Keratinocyte (primary cell): ENCODE measurements at regions not wholly inside any gene's neighbourhood (a gene's known extent, or its start where the extent isn't known, plus 50 kb on each side); places are given as distances from the start of the nearest gene placed in this dataset.

Experiments used
- DNase-seq: peaks from one replicate; pipeline ENCODE4 v3.0.0-alpha.2; 2011; ENCODE audit warnings: low read depth, missing footprints, low spot score
- FAIRE-seq: peaks from 2 replicates; lab custom pipeline; 2011; peaks lifted over from hg19 to GRCh38; lab: Jason Lieb, UNC
- H2AFZ ChIP-seq: 2 replicates; pipeline ENCODE4 v1.6.0; 2012; ENCODE audit warnings: low read length, control low read depth, inconsistent platforms; ENCODE audit not compliant: control insufficient read depth
- H3K27ac ChIP-seq: 2 replicates; pipeline ENCODE4 v1.5.1; 2011; ENCODE audit warnings: low read length; ENCODE audit not compliant: control insufficient read depth, insufficient read depth
- H3K27me3 ChIP-seq: 3 replicates; pipeline ENCODE4 v1.6.0; 2011; ENCODE audit warnings: low read length; ENCODE audit not compliant: control insufficient read depth, insufficient read depth; ENCODE audit errors: extremely low read depth
- H3K36me3 ChIP-seq, 2 experiments: 2 replicates in 1 of 2; 3 replicates in 1 of 2; pipeline ENCODE4 v1.5.1; 2011; ENCODE audit warnings: low read length in 2 of 2, mild to moderate bottlenecking in 1 of 2; ENCODE audit not compliant: control insufficient read depth in 2 of 2, insufficient read depth in 2 of 2; ENCODE audit errors: extremely low read depth in 1 of 2
- H3K4me1 ChIP-seq: 3 replicates; pipeline ENCODE4 v1.5.1; 2011; ENCODE audit warnings: low read length; ENCODE audit not compliant: control insufficient read depth, insufficient read depth; ENCODE audit errors: extremely low read depth
- H3K4me2 ChIP-seq: 3 replicates; pipeline ENCODE4 v1.6.0; 2011; ENCODE audit warnings: low read depth, low read length; ENCODE audit not compliant: control insufficient read depth, insufficient read depth; ENCODE audit errors: extremely low read depth
- H3K4me3 ChIP-seq, 3 experiments: fragments of 200-600 bp in 1 of 3; sonication (generic) in 1 of 3; 2 replicates in 2 of 3; 3 replicates in 1 of 3; pipeline ENCODE4 v1.5.1; 2011 to 2016; ENCODE audit warnings: low read length in 3 of 3, mild to moderate bottlenecking in 3 of 3, control low read depth in 2 of 3, inconsistent platforms in 1 of 3, low read depth in 1 of 3, mixed read lengths in 1 of 3, mixed run types in 1 of 3, moderate library complexity in 1 of 3; ENCODE audit not compliant: control insufficient read depth in 2 of 3, insufficient read depth in 2 of 3; ENCODE audit errors: extremely low read depth in 1 of 3
- H3K79me2 ChIP-seq: 2 replicates; pipeline ENCODE4 v1.6.0; 2012; ENCODE audit warnings: low read length; ENCODE audit not compliant: control insufficient read depth, insufficient read depth
- H3K9ac ChIP-seq: 3 replicates; pipeline ENCODE4 v1.6.0; 2011; ENCODE audit warnings: low read length; ENCODE audit not compliant: control insufficient read depth, insufficient read depth; ENCODE audit errors: extremely low read depth
- H3K9me1 ChIP-seq: 3 replicates; pipeline ENCODE4 v1.6.0; 2011; ENCODE audit warnings: low read length; ENCODE audit not compliant: control insufficient read depth, insufficient read depth; ENCODE audit errors: extremely low read depth
- H3K9me3 ChIP-seq: 2 replicates; pipeline ENCODE4 v1.5.1; 2012; ENCODE audit warnings: low read depth, low read length; ENCODE audit not compliant: control insufficient read depth
- H4K20me1 ChIP-seq: 3 replicates; pipeline ENCODE4 v1.6.0; 2011; ENCODE audit warnings: low read length; ENCODE audit not compliant: control insufficient read depth, insufficient read depth; ENCODE audit errors: extremely low read depth
- CTCF ChIP-seq, 3 experiments: IDR thresholded peaks in 1 of 3; conservative IDR thresholded peaks in 1 of 3; optimal IDR thresholded peaks in 1 of 3; 2 replicates in 2 of 3; 3 replicates in 1 of 3; pipeline versions ENCODE3 to v1.5.1; 2011; ENCODE audit warnings: low read length in 3 of 3, mild to moderate bottlenecking in 3 of 3, moderate library complexity in 2 of 3, control low read depth in 1 of 3, inconsistent platforms in 1 of 3; ENCODE audit not compliant: insufficient read depth in 2 of 3; ENCODE audit errors: extremely low read depth in 1 of 3
- EZH2 ChIP-seq: IDR thresholded peaks from one replicate; pipeline ENCODE4 v1.6.1; 2012; ENCODE audit warnings: inconsistent platforms, mild to moderate bottlenecking, low read length, moderate library complexity
- dilution Hi-C: fragments of 300-500 bp; cut with MboI; formaldehyde crosslinking; loops from one replicate; pipeline ENCODE4 v1.7.0; 2020; ENCODE audit warnings: low sequenced_read_pairs; ENCODE audit not compliant: extremely low pct_ligation_motif_present

DNA sequence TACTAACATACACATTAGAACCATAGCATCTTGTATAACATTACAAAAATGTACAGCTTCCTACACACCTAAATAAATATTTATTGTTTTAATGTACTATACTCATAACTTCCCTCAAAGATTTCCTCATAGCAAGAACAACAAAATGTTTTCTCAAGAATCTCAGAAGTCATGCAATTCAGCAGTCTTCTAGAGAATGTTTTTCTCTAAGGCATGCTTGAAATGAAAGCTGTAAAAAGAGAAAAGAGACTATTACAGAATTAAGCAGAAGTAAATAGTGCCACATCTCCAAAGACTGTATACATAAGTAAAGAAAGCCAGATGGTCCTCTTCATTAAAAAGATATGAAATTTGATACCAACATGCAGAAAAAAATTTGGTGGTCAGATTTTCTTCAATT, 672.2 kb downstream of the EPM2A start:
- no peaks in the 10 kb centered on the region for H3K4me1 ChIP-seq
- no peaks in the 10 kb centered on the region for H3K9me1 ChIP-seq
- H3K27ac ChIP-seq = no peak overlapping the region
- H3K36me3 ChIP-seq = no peaks in the 10 kb centered on the region
- no peak overlapping the region for H3K9ac ChIP-seq
- H4K20me1 ChIP-seq = no peaks in the 10 kb centered on the region
- H2AFZ ChIP-seq = no peak overlapping the region
- H3K9me3 ChIP-seq = no peaks in the 10 kb centered on the region
- no peak overlapping the region for H3K4me2 ChIP-seq
- TF ChIP-seq CTCF (optimal IDR thresholded peaks at IDR 0.05 in 1 of 3, IDR thresholded peaks at IDR 0.05 in 1 of 3, conservative IDR thresholded peaks at IDR 0.05 in 1 of 3; ENCODE audit: extremely low read depth in 1 of 3, insufficient read depth in 2 of 3, low read length in 3 of 3) (no peak), EZH2 (no peak)
- no peaks in the 10 kb centered on the region for H3K27me3 ChIP-seq
- dilution Hi-C loops = no loop called here
- FAIRE-seq = no peak
- no peak for DNase-seq
- no peak overlapping the region for H3K4me3 ChIP-seq
- no peaks in the 10 kb centered on the region for H3K79me2 ChIP-seq

DNA sequence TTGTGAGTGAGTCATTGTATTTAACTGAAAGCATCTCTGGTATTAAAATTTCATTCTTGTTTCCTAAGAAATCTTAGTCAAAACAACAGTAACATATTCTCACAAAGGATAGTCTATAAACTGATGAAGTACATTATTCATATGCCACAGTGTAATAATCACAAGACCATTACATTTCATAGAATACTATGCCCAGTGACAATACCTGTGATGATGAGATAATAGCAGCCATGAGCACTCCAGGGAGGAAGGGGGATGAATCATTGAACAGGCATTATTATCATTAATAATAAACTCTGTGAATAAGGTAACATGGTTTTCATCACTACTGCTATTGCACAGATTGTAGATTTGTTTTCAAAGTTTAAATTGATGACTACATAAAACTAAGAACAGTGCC, 667.9 kb downstream of the EPM2A start:
- Histone ChIP-seq H3K9me3 (no peaks in the 10 kb centered on the region), H3K27ac (no peak overlapping the region), H4K20me1 (no peaks in the 10 kb centered on the region), H3K4me1 (no peaks in the 10 kb centered on the region), H2AFZ (no peak overlapping the region), H3K9ac (no peak overlapping the region), H3K27me3 (no peaks in the 10 kb centered on the region), H3K36me3 (no peaks in the 10 kb centered on the region), H3K9me1 (no peaks in the 10 kb centered on the region), H3K4me2 (no peak overlapping the region), H3K79me2 (no peaks in the 10 kb centered on the region), H3K4me3 (no peak overlapping the region)
- DNase-seq (no peak), FAIRE-seq (no peak)
- TF ChIP-seq CTCF (optimal IDR thresholded peaks at IDR 0.05 in 1 of 3, IDR thresholded peaks at IDR 0.05 in 1 of 3, conservative IDR thresholded peaks at IDR 0.05 in 1 of 3; ENCODE audit: extremely low read depth in 1 of 3, insufficient read depth in 2 of 3, low read length in 3 of 3) = no peak
- no peak for TF ChIP-seq EZH2
- dilution Hi-C loops = no loop called here
